ENCODE measurements at regions not wholly inside any gene's neighbourhood (a gene's known extent, or its start where the extent isn't known, plus 50 kb on each side); places are given as distances from the start of the nearest gene placed in this dataset.

- no peak for DNase-seq
These were observed 452.2 kb downstream of the BCL11B start for GRCh38 chr14:98819867-98820206.

- no peak for DNase-seq
These were observed 449.1 kb downstream of the BCL11B start for GRCh38 chr14:98822917-98823316.

GRCh38 chr14:98826618-98827017 lies 445.4 kb downstream of the BCL11B start:
- no peak for DNase-seq

- DNase-seq = no peak
These were observed 437.9 kb downstream of the BCL11B start for GRCh38 chr14:98834119-98834518.

GRCh38 chr14:98835051-98835824 lies 436.8 kb downstream of the BCL11B start:
- no peak for DNase-seq

GRCh38 chr14:98835825-98836100 lies 436.2 kb downstream of the BCL11B start:
- no peak for DNase-seq

GRCh38 chr14:98840091-98840490 lies 431.9 kb downstream of the BCL11B start:
- DNase-seq = no peak

- DNase-seq = no peak
These were observed 431.5 kb downstream of the BCL11B start for GRCh38 chr14:98840511-98840910.

- no peak for DNase-seq
These were observed 427.5 kb downstream of the BCL11B start for GRCh38 chr14:98844456-98844855.

- no peak for DNase-seq
These were observed 424.2 kb downstream of the BCL11B start for GRCh38 chr14:98847521-98848468.

GRCh38 chr14:98853063-98853729 lies 418.8 kb downstream of the BCL11B start:
- no peak for DNase-seq

- DNase-seq = no peak
These were observed 415.9 kb downstream of the BCL11B start for GRCh38 chr14:98855926-98856715.

- DNase-seq = no peak
These were observed 413.8 kb downstream of the BCL11B start for GRCh38 chr14:98858158-98858557.

- DNase-seq = no peak
These were observed 413.4 kb downstream of the BCL11B start for GRCh38 chr14:98858561-98858960.

- DNase-seq = no peak
These were observed 412.7 kb downstream of the BCL11B start for GRCh38 chr14:98859301-98859700.

- DNase-seq = no peak
These were observed 407.8 kb downstream of the BCL11B start for GRCh38 chr14:98864211-98864610.

- no peak for DNase-seq
These were observed 404.9 kb downstream of the BCL11B start for GRCh38 chr14:98867146-98867545.

GRCh38 chr14:98867726-98868125 lies 404.3 kb downstream of the BCL11B start:
- no peak for DNase-seq

GRCh38 chr14:98868866-98869265 lies 403.1 kb downstream of the BCL11B start:
- no peak for DNase-seq

- no peak for DNase-seq
These were observed 400.2 kb downstream of the BCL11B start for GRCh38 chr14:98871796-98872195.

GRCh38 chr14:98877065-98877464 lies 394.9 kb downstream of the BCL11B start:
- DNase-seq = no peak

GRCh38 chr14:98878282-98878681 lies 393.7 kb downstream of the BCL11B start:
- DNase-seq = no peak

- DNase-seq = no peak
These were observed 385.0 kb downstream of the BCL11B start for GRCh38 chr14:98886982-98887381.
